IPS-NIHi11 (cell line): ENCODE measurements at regions not wholly inside any gene's neighbourhood (a gene's known extent, or its start where the extent isn't known, plus 50 kb on each side); places are given as distances from the start of the nearest gene placed in this dataset.
"Not testable (repeated sequence)": the region's sequence is repeated elsewhere in the genome, so short reads cannot be mapped to it uniquely, and the experiment has no call there.

Experiments
- DNase-seq: peaks from one replicate; pipeline ENCODE4 v3.0.0; 2012; ENCODE audit warnings: mixed read lengths, low spot score

DNA sequence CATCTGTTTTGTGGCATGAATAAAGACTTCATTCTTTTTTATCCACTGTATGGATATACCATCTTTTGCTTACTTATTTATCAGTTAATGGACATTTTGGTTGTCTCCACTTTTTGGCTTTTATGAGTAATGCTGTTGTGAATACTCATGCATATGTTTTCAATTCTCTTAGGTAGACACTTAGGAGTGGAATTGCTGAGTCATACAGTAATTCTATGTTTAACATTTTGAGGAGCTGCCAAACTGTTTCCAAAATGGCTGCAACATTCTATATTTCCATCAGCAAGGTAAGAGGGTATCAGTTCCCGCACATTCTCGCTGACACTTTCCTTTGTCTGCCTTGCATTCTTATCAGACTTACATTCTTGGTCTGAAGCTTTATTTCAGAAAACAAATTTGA is 191.1 kb downstream of the WNT5A start:
- no peak for DNase-seq

DNA sequence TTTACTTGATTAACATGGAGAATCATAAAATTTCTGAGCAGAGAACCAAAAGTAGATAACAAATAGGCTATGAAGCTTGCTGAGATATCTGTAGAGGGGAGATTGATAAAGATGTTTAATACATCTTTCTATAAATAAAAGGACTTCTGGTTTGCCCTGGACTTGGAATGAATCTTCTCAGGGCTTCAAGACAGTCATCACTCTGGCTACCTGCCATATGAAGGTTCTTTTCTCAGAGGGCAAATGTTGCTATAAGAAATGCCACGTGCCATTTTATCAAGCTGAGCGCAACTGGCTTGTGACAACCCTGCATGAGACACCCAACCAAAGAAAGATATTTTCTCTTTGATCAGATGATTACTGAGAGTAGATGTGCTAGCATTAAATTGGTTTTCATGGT is 192.5 kb downstream of the WNT5A start:
- DNase-seq = no peak

DNA sequence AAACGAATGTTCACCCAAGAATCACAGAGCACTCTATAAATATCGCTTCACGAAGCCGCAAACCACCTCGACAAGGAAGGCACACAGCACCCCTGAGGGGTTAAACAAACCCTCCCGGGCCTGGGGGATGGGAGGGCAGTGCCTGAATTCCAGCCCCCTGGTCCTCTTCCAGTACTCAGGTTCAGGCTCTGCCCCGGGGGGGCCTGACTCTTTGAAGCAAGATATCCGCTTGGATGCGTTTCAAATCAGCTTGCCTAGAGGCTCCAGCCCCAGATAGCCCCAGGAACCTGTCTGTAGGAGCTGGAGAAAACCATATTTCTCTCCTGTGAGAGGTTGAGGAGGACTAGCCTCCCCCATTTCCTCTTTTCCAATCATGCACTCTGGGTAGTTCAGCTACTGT is 194.7 kb downstream of the WNT5A start:
- DNase-seq = peak; percentile 50

DNA sequence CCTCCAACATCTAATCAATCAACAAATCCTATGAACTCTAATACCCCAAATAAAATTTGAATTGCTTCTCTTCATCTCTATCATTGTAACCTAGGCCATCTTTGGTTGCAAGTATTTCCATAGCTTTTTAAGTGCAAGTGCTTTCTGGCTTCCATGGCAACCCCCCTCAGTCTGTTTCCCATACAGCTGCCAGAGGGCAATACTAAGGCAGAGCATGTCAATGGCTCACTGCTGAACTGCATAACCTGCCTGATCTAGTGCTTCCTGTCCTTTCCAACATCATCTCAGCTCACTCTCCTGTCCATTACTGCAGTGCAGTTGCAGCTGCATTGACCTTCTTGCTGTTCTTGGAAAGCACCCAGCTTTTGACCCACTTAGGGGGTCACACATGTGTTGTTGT is 198.4 kb downstream of the WNT5A start:
- DNase-seq = no peak

DNA sequence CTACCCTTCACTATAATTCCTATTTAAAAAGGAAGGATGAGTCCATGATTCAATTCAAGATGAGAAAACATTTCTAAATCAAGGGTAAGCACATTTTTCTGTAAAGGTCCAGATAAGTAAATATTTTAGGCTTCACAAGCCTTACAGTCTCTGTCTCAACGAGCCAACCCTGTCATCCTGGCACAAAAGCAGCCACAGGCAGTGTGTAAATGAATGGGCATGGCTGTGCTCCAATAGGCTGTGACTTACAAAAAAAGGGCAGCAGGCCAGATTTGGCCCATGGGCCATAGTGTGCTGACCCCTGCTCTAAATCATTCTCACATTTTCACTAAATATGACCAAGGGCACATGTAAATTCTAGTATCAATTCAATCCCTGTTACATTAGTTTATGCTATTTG is 200.4 kb downstream of the WNT5A start:
- no peak for DNase-seq

DNA sequence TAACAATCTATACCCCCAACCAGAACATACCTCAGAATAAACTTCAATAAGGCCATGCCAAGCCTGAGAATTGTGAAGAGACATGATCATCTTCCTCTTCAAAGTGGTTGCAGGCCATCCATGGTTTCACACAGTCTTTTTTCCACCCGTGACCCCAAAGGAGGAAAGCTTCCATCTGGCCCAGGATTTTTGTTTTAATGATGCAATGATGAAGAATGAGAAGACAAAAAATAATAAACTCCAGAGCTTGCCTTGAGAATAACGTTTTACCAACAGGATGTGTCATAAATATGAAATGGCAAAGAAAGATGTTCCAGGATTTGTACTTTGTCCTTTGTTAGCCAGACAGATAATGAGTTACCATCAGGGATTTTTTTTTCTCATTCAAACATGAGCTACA is 201.9 kb downstream of the WNT5A start:
- DNase-seq = no peak

DNA sequence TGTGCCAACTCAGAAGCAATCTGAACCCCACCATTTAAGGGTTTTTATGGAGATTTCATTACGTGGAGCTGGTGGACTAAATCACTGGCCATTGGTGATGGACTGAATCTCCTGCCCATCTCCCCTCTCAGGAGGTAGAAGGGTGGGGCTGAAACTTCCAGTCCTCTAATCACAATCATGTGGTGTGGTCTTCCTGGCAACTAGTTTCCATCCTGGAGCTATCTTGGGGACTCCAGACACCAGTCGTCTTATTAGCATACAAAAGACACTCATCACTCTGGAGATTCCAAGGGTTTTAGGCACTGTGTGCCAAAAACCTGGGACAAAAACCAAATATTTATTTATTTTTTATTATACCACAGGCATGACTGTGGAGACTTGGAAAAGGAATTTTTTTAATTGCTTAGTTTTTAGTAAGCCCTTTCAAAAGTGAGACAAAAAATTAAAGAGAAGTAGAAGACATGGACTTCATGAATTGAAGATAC is 203.6 kb downstream of the WNT5A start:
- DNase-seq = no peak

DNA sequence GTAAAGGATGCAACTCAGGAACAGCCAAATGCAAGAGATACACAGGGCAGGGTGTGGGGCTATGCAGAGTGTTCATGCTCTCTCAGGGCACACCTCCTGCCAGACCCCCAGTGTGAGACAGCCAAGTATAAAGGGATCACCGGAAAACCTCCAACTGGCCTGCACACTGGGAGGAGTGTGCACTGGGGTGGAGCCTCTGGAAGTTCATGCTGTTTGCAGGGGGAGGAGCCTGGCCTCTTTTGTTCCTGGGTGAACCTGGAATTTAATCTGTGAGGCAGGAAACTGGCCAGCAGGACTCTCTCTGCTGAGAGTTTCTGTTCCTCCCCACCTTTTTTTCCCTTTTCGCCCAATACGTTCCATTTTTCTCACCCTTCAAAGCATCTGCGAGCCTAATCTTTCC is 204.1 kb downstream of the WNT5A start:
- peak; percentile 32 for DNase-seq

DNA sequence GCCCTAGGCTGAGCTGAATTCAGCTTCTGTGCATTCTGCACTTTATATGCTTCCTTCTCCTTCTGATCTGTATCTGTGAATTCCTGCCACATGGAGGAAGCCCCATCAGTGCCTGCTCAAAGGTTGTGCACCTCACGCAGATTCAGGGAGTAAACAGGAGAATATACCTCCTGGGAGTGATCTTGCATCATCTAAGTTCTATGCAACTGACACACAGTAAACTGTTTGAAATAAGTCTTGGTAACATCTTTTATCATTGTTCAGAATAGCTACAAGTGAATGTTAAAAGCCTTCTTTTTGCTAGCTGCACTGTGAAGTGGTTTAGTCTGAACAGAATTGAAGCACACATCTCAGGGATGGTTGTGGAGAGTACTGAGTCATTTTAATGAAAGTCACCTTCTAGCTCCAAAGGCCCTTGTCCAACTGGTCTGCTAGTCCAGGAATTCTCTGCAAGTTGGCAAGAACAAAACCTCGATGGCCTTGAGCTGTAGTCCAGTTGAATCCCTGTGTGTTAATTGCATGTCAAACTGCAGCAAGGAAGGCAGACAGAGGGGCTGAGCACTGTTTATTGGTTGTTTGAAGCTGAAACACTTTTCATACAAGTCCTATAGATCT is 215.0 kb downstream of the WNT5A start:
- no peak for DNase-seq

DNA sequence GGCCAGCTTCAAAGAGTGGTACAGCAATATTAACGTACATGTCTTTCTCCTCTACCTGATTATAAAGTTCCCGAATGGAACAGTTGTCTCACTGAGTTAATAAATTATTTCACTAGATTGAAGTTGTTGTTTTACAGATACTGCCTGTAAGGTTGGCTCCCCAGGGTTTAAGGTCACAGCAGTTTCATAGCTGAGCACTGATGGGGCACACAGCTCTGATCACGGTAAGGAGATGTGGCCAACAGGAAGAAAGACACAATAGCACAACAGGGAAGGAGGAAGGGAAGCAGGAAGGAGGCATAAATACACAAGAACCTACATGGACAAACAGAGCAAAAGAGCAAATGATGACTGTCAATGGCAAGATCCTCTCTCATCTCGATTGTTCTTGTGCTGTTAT is 215.6 kb downstream of the WNT5A start:
- peak; percentile 13 for DNase-seq

DNA sequence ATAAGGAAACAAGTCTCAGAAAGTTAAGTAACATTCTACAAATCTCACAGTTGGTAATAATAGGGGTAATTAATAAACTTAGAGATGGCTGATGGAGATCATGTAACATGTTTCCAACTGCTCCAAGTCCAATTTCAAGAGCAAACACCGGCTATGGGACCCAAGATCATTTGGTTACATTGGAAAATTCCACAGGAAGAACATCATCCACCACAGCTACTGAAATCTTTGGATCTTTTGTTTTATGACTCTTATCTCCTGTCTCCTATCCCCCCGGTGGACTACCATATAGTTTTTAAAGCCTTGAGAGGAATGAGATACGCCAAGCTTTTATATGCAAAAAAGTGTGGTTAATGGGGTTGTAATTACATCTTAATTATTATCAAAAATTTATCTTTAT is 216.1 kb downstream of the WNT5A start:
- no peak for DNase-seq

DNA sequence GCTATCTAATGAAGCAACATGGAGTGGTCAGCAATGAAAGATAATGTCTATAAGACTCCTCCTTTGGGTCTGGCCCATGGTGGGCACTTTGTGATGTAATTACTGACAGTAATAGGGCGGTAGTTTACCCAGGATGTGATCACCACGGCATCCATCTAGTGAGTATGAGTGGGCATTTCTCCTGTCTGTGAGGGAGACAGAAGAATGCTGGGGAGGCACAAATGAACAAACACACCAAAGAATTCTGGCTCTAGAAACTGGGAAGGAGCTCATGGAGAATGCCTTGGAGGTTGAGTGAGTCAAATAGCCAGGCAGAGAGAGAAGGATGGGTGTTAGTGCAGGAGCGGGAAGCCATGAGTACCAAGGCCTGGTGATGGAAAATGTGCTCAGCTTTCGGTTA is 217.5 kb downstream of the WNT5A start:
- DNase-seq = no peak

DNA sequence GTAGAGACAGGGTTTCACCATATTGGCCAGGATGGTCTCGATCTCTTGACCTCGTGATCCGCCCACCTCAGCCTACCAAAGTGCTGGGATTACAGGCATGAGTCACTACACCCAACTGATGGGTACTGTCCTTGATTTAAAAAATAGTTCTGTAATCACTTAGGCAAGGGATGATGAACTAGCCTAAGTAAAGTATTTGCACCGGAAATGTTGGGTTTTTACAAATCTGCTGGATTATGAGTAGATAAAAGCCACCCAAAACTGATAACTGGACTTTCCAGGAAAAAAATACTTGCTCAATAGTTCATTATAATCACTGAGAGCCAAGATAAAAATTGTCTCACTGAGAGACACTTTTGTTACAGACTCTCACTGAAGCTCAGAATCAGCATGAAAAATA is 218.0 kb downstream of the WNT5A start:
- no peak for DNase-seq

DNA sequence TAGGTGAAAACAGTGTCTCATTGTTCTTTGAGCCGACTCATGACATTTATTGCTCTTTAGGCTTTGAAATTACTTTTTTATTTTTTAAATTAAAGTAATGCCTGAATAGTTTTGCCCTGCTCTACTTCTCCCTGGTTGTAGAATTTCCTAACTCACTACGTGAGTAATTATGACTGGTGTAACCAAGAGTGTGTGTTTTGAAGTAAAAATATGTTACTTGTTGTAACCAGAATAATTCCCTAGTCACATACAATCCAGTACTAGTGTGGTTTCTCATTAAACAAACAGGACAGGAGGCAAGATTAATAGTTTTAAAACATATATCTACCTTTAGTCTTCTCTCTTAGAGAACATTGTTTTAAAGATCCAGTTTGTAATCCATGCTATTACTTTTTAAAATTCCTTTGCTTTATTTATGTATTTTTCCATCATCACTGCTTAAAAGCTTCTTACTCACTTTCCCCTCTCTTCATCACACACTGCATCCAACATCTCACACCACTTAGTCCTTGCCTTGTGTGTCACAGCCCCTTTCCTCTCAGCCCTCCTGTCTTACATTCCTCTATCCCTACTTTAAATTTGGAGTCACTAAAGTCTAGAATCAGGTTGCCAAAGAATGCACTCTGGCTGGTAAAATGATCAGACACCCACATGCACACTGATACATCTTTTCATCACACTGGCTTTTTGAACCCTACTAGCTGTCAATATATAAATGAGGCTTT is 219.7 kb downstream of the WNT5A start:
- no peak for DNase-seq

DNA sequence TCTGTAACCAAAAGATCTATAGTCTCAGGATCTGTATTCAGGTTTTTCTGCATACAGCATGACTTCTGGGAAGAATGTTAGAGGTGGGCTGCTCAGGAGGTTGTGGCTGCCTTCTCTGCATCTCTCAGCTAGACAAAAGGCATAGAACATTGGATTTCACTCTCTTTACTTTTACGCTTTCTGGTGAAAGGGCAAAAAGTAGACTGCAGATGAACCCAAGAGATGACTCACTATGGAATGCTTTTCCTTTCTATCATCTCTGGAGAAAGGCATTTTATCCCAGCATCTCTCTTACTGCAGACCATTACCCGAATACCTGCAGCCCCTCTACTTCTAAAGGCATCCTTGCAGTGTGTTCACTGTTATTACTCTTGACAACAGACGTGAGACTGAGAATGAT is 222.2 kb downstream of the WNT5A start:
- no peak for DNase-seq

DNA sequence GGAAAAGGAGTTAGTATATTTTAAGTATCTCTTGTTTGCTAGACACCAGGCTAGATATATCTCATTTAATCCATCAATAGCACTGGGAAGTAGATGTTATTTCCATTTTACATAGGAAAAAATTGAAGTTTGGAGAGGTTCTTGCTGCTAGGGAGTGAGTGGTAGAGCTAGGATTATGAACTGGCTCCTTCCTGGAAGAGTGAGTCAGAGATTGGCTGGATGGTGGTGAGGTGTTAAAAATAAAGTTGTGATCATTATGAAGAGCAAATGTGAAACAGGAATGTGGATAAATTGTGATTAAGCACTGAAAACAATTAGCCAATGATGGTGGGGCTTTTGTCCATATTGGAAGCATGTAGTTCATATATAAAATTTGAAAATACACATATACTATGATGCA is 234.2 kb downstream of the WNT5A start:
- no peak for DNase-seq

DNA sequence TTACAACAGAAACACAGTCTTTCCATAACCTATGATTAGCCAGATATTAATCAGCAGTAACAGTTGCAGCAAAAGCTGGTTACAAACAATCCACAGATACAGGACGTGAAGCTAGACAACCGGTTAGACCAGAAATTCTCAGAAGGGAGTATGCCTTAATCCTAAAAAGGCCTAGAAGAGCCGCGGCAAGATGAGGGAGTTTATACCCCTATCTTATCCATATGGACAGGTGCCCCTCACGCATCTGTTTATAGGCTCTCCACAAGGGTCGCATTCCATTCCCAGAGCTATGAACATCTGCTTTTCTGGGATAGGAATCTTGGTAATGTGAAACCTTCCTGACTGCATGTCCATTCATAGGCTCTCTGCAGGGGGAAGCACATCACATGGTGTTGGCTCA is 237.9 kb downstream of the WNT5A start:
- DNase-seq = not testable (repeated sequence)

DNA sequence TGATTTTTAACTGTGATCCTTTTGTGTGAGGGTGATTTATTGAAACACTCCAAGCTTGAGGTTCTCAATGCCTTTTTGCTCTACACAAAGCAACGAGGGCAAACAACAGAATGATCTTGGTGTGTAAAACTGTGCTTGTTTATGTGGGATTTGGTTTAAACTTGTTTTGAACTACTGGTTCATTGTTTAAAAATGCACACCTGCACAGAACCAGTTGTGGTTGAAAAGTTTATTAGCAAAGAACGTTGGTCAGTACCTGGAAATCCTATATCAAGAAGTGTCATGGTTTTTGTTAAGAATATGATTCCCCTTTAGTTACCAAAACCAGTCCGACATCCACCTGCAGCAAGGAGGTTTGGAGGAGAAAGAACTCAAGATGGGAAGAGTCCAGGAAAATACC is 239.4 kb downstream of the WNT5A start:
- DNase-seq = no peak

DNA sequence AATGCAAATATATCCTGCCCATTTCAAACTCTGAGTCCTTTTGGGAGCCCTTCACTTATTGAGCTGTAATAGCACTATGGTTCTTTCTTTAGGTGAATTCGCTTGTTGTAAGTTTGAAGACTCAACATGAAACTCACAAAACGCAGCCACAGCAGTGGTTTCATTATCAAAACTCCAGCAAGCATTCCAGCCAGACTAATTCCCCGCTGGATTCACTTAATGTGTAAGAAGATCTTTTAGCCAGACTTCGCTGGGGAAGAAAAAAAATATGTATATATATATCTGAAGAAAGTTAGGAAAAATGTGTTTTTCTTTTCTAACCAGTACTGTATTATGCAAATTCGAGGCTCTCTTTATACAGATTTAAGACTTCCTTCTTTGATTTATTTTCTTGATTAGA is 241.1 kb downstream of the WNT5A start:
- no peak for DNase-seq

DNA sequence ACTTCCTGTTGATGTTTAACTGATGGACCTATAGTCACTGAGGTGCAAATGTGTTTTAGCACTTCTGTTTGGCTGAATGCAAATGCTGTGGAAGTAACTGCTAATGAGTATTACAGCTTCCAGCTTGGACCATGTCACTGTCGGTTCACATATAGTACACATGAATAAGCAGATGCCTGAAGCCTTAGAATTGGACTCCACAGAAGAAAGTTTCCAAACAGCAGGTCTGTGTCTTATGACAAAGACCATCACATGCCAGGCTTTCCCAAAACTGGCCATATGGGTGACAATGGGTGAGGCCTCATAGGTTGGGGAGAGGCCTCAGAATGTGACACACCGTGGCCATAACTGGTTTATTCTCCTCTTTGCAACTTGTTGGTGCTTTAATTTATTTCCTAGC is 241.8 kb downstream of the WNT5A start:
- no peak for DNase-seq

DNA sequence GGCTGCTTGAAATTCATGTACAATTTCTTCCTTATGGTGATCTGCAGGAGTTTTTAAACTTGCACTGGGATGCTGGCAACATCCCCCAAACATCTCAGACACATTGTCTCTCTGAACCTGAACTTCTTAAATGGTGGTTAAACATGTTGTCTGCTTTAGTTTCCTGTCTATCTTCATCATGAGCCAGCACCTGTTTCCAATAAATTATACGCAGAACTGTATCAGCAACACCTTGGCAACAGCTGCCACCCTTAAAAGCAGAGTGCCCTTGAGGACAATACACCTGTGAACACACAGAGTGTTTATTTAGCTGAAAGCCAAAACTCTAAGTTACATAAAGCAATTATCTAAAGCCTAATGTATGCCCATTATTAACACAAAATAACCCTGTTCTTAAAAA is 242.9 kb downstream of the WNT5A start:
- DNase-seq = no peak

DNA sequence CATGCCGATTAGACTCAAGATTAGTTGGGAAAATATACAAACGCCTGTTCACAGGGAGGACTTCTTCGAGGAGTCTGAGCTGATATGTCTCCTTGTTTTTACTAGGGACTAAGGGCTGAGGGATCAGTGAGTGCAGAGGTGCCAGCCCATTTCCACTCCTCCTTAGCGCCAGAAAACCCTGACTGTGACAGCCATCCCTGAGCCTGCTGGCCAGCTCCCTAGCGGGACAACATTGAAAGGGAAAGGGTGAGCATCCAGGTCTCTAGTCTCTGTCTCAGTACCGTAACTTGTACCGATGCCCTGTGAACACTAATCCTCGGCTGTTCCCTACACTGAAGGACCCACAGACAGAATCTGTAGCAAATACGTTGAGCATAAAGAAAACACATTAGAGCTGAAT is 243.4 kb downstream of the WNT5A start:
- DNase-seq = no peak

DNA sequence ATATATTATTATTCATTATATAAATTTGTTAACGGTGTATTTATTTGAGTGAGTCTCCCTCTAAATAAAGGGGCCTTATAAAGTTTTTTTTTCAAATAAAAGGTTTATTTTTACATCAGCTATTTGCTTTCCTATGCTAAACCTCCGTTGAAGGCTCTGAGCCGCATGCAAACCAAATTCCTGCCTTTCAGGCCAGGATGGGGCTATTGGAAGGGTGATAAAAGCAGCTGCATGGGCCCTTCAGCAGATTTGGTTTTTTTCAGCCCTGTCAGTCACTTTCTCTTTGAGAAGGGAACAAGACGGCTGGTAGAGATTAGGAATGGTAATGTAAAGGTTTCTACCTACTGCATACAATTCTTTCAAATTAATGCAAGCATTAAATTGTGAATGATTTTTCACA is 244.2 kb downstream of the WNT5A start:
- DNase-seq = peak; percentile 20

DNA sequence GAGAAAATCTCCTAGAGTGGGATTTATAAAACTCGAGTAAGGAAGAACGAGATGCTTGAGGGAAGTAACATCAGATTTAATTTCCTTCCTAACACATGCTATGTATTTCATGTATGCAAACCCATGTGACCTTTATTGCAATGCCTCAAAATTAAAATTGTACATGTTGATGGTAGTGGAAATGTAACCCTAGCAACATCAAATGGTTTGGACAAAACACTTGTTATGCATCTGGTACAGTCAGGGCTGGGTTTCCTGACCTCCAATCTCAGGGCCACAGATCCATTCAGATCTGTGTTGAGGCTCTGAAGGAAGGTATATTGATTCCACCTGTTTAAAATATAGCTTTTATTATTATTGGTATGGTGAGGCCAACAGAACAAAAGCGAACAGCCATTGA is 246.0 kb downstream of the WNT5A start:
- no peak for DNase-seq
